ENCODE measurements at regions not wholly inside any gene's neighbourhood (a gene's known extent, or its start where the extent isn't known, plus 50 kb on each side); places are given as distances from the start of the nearest gene placed in this dataset.

GRCh38 chr18:60976976-60977375 lies 356.3 kb upstream of the CDH20 start:
- Histone ChIP-seq H3K27ac (no peak overlapping the region), H3K27me3 (no peaks in the 10 kb centered on the region), H3K9me3 (no peaks in the 10 kb centered on the region), H3K4me1 (no peaks in the 10 kb centered on the region), H3K36me3 (no peaks in the 10 kb centered on the region), H3K4me3 (no peak overlapping the region)
- DNase-seq = no peak
- TF ChIP-seq, protein P1, sequence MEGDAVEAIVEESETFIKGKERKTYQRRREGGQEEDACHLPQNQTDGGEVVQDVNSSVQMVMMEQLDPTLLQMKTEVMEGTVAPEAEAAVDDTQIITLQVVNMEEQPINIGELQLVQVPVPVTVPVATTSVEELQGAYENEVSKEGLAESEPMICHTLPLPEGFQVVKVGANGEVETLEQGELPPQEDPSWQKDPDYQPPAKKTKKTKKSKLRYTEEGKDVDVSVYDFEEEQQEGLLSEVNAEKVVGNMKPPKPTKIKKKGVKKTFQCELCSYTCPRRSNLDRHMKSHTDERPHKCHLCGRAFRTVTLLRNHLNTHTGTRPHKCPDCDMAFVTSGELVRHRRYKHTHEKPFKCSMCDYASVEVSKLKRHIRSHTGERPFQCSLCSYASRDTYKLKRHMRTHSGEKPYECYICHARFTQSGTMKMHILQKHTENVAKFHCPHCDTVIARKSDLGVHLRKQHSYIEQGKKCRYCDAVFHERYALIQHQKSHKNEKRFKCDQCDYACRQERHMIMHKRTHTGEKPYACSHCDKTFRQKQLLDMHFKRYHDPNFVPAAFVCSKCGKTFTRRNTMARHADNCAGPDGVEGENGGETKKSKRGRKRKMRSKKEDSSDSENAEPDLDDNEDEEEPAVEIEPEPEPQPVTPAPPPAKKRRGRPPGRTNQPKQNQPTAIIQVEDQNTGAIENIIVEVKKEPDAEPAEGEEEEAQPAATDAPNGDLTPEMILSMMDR (IDR thresholded peaks at IDR 0.05) = no peak
- TF ChIP-seq POLR2A (IDR thresholded peaks at IDR 0.05) = no peak

DNA sequence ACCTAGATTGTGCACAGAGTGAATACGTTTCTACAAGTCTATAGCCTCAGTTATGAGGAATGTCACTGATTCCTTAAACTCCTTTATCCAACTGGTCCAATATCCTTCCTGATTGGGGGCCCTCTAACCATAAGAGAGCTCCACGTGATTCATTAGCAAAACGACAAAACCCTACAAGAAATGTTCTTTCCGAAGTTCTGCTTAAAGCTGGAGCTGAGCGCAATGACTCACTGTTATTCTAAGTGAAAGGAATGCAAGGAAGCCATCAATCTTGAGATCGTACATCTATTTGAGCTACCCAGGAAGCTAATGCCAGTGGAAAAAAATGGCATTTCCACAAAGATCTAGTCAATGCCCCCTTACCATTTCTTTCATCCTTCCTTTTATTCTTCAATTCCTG lies 354.9 kb upstream of the CDH20 start:
- Histone ChIP-seq H3K9me3 (no peaks in the 10 kb centered on the region), H3K27ac (no peak overlapping the region), H3K4me3 (no peak overlapping the region), H3K27me3 (no peaks in the 10 kb centered on the region), H3K4me1 (no peaks in the 10 kb centered on the region), H3K36me3 (no peaks in the 10 kb centered on the region)
- DNase-seq = no peak
- TF ChIP-seq, protein P1 (IDR thresholded peaks at IDR 0.05) = no peak
- TF ChIP-seq POLR2A (IDR thresholded peaks at IDR 0.05) = no peak

DNA sequence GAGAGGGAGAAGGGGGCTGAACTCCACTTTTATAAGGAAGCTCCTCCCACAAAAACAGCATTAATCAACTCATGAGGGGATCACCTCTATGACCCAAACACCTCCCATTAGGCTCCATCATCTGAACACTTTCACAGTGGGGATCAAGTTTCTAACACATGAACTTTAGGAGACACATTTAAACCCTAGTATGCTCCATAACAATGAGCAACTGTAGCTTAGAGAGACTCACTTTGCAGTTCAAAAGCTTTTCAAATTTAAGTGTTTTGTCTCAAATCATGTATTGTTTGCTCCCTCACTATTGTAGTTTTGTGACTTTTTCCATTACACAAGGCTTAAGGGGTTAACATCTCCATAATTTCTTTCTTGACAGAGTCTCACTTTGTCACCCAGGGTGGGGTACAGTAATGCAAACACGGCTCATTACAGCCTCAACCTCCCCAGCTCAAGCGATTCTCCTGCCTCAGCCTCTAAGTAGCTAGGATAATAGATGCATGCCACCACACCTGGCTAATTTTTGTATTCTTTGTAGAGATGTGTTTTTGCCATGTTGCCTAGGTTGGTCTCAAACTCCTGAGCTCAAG lies 352.7 kb upstream of the CDH20 start:
- no peaks in the 10 kb centered on the region for H3K9me3 ChIP-seq
- H3K4me3 ChIP-seq = no peak overlapping the region
- TF ChIP-seq POLR2A (IDR thresholded peaks at IDR 0.05) = no peak
- TF ChIP-seq, protein P1 (IDR thresholded peaks at IDR 0.05) = no peak
- no peaks in the 10 kb centered on the region for H3K36me3 ChIP-seq
- H3K4me1 ChIP-seq = no peaks in the 10 kb centered on the region
- DNase-seq = no peak
- H3K27me3 ChIP-seq = no peaks in the 10 kb centered on the region
- no peak overlapping the region for H3K27ac ChIP-seq

GRCh38 chr18:60981682-60982328 lies 351.4 kb upstream of the CDH20 start:
- no peak for TF ChIP-seq POLR2A (IDR thresholded peaks at IDR 0.05)
- TF ChIP-seq, protein P1 (IDR thresholded peaks at IDR 0.05) = no peak
- Histone ChIP-seq H3K4me1 (no peaks in the 10 kb centered on the region), H3K36me3 (no peaks in the 10 kb centered on the region), H3K4me3 (no peak overlapping the region), H3K27me3 (no peaks in the 10 kb centered on the region), H3K9me3 (no peaks in the 10 kb centered on the region), H3K27ac (no peak overlapping the region)
- DNase-seq = no peak

DNA sequence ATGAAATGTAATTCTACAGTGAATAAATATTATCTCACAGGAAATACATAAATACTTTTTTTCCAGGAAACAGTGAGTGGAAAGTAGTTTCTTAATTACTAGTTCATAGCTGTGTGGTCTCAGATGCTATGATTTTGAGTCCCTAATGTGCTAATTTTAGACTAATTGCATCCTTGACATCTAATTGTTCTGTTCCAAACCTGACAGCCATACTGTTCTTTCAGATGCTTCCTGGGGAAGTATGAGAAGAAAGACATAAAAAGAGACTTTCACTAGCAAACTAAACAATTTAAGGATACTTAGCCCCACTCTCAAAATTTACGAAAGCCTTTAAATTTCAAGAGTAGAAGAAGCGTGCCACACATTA lies 350.9 kb upstream of the CDH20 start:
- Histone ChIP-seq H3K4me3 (no peak overlapping the region), H3K27ac (no peak overlapping the region), H3K27me3 (no peaks in the 10 kb centered on the region), H3K36me3 (no peaks in the 10 kb centered on the region), H3K9me3 (no peaks in the 10 kb centered on the region), H3K4me1 (no peaks in the 10 kb centered on the region)
- DNase-seq = no peak
- no peak for TF ChIP-seq POLR2A (IDR thresholded peaks at IDR 0.05)
- TF ChIP-seq, protein P1 (IDR thresholded peaks at IDR 0.05) = no peak

Data from Peyer's patch (tissue), 4 donors.